ENCODE measurements at regions not wholly inside any gene's neighbourhood (a gene's known extent, or its start where the extent isn't known, plus 50 kb on each side); places are given as distances from the start of the nearest gene placed in this dataset.

GRCh38 chr10:129104266-129105045, 362.6 kb upstream of the MGMT start:
- no peak for DNase-seq

- no peak for DNase-seq
Observed at GRCh38 chr10:129105266-129105665, 361.8 kb upstream of the MGMT start.

GRCh38 chr10:129106314-129106713, 360.7 kb upstream of the MGMT start:
- DNase-seq: no peak

- no peak for DNase-seq
Observed at GRCh38 chr10:129107525-129107924, 359.5 kb upstream of the MGMT start.

- no peak for DNase-seq
Observed at GRCh38 chr10:129108378-129108777, 358.7 kb upstream of the MGMT start.

- no peak for DNase-seq
Observed at GRCh38 chr10:129108994-129109393, 358.0 kb upstream of the MGMT start.

GRCh38 chr10:129110780-129111179, 356.3 kb upstream of the MGMT start:
- DNase-seq: no peak

GRCh38 chr10:129111922-129112321, 355.1 kb upstream of the MGMT start:
- no peak for DNase-seq

- DNase-seq: no peak
Observed at GRCh38 chr10:129114588-129114987, 352.5 kb upstream of the MGMT start.

GRCh38 chr10:129116371-129116770, 350.7 kb upstream of the MGMT start:
- no peak for DNase-seq

GRCh38 chr10:129120441-129120840, 346.6 kb upstream of the MGMT start:
- no peak for DNase-seq

- DNase-seq: no peak
Observed at GRCh38 chr10:129122846-129123245, 344.2 kb upstream of the MGMT start.

GRCh38 chr10:129123428-129123827, 343.6 kb upstream of the MGMT start:
- no peak for DNase-seq

GRCh38 chr10:129126982-129127381, 340.1 kb upstream of the MGMT start:
- no peak for DNase-seq

- DNase-seq: no peak
Observed at GRCh38 chr10:129131457-129132132, 335.4 kb upstream of the MGMT start.

GRCh38 chr10:129133856-129134255, 333.2 kb upstream of the MGMT start:
- DNase-seq: no peak

- DNase-seq: no peak
Observed at GRCh38 chr10:129134371-129134770, 332.7 kb upstream of the MGMT start.

GRCh38 chr10:129135624-129136023, 331.4 kb upstream of the MGMT start:
- no peak for DNase-seq

GRCh38 chr10:129136074-129136473, 331.0 kb upstream of the MGMT start:
- DNase-seq: no peak

- no peak for DNase-seq
Observed at GRCh38 chr10:129136951-129137350, 330.1 kb upstream of the MGMT start.

- DNase-seq: no peak
Observed at GRCh38 chr10:129140921-129141885, 325.8 kb upstream of the MGMT start.

GRCh38 chr10:129151281-129151680, 315.8 kb upstream of the MGMT start:
- DNase-seq: no peak

GRCh38 chr10:129156406-129156805, 310.6 kb upstream of the MGMT start:
- DNase-seq: no peak

Measured in activated naive CD4-positive, alpha-beta T cell treated with Interleukin-2 at 50 U/mL for 16 hours (primary cell).